NCI-H748 (cell line): ENCODE measurements at regions not wholly inside any gene's neighbourhood (a gene's known extent, or its start where the extent isn't known, plus 50 kb on each side); places are given as distances from the start of the nearest gene placed in this dataset.
"Not testable (repeated sequence)": the region's sequence is repeated elsewhere in the genome, so short reads cannot be mapped to it uniquely, and the experiment has no call there.

ENCODE experiments used
- DNase-seq: peaks from one replicate; lab custom pipeline; 2025; ENCODE audit not compliant: unreplicated experiment; lab: John Stamatoyannopoulos, UW

DNA sequence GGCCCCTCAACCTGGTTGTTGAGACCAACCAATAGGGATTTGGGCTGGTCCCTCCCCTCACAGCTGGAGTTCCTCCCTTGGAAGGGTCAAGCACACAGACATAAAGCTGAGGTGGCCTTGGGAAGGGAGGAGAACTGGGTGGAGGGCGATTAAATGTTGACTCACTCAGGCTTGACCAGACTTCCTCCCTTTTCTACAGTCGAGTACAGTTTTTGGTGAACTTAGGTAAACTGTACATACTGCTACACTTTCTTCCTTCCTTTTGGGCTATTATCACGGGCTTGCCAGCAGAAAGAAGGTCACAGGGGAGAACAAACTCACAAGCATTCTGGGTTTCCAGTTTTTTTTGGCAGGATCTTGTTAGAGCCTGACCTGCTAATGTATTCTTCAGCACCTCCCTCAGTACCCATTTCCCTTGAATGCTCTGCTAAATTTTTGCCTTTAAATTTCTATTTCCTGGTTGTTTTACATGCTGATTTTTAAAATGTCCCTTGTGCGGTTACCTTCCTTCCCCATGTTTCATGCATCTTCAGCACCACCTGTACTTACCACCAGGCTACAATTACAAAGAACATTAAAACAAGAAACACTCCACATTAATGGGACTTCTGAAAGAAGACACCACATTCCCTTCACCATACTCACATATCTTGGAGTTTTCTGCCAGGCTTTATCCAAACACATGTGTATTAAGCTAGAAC, 135.2 kb upstream of the RASGEF1B start:
- no peak for DNase-seq

DNA sequence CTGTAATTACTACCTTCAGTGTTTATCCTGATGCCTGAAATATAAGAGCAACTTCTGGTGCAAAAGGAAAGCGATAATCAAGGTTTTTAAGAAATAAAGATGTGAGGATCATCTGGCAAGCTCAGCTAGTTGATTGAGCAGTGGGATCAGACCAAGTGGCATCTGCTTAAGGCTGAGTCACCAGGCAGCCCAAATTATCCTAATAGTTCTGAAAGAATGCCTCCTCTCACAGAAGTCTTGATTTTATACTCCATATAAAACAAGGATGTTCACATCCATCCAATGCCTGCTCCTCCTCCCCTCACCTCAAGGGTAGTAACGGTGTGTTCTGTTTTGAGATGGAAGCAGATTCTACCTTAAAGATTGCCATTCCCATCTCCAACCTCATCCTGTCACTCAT, 134.5 kb upstream of the RASGEF1B start:
- no peak for DNase-seq

DNA sequence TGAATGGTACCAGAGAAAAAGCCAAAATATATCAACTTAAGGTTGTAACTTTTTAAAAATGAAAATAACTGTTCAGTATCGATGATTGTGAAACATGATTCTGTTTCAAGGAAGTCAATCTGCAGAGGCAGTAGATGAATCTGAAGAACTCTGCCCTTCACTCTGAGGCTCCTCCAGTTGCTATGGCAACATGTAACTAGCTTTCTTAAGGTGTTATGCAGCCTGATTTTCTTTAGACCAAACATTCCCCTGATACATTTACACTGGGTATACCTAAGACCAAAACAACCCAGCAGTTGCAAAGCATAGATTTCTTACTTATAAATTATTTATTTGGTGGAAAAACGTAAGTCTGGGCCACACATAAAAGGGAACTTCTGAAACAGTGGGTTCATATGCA, 133.6 kb upstream of the RASGEF1B start:
- DNase-seq: no peak

DNA sequence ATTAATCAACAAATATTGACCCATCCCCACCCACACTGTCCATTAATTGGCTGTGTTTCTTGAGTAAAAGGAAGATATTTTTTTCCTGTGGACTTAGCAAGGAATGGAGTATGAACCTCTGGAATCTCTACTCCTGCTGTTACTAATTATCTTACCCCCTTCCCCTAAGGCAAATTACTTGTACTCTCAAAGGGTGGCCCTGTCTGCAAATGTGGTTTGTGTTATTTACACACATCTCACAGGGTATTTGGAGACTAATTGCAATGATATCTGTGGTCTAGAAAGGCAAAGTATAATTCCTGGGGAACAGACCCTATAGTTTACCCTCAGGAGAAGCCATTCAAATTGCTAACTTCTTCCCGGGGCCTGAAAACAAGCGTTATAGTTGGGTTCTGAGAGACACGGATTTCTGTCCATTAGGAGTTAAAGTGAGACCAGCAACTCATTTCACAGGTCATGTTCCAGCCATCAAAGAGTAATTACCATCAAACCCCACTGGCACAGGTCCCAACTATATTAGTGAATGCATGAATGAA, 133.0 kb upstream of the RASGEF1B start:
- peak; percentile 42 for DNase-seq

DNA sequence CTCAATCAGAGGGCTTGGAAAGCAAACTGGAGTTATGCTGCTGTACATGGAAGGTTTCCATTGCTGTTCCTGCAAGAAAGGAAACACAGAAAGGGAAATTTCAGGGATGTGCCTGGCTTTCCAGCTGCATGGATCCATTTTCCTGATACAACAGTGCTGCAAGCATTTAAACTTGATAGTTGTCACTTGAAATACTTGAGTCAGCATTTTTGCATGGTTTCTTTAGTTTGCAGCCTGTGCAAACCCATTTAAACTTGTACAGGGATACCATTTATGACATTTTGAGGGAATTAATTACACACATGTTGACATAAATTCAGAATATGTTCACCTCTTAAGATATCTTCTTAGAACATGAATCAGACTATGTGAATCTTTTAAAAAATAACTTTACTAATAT, 131.1 kb upstream of the RASGEF1B start:
- no peak for DNase-seq

DNA sequence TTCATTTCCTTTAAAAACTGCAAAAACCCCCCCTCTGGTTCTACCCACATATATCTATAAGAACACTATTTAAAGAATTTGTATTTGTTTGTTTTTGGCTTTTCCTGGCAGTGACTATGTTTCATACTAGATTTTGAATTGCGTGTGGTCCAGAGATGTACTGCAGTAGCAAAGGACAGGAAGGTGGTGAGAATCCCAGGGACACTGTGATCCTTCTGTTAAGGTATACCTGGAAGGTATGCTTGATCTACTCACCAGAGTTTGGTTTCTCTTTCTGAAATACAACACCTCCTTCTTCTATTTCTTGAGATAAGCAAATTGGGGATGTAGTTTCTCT, 129.6 kb upstream of the RASGEF1B start:
- DNase-seq: no peak

DNA sequence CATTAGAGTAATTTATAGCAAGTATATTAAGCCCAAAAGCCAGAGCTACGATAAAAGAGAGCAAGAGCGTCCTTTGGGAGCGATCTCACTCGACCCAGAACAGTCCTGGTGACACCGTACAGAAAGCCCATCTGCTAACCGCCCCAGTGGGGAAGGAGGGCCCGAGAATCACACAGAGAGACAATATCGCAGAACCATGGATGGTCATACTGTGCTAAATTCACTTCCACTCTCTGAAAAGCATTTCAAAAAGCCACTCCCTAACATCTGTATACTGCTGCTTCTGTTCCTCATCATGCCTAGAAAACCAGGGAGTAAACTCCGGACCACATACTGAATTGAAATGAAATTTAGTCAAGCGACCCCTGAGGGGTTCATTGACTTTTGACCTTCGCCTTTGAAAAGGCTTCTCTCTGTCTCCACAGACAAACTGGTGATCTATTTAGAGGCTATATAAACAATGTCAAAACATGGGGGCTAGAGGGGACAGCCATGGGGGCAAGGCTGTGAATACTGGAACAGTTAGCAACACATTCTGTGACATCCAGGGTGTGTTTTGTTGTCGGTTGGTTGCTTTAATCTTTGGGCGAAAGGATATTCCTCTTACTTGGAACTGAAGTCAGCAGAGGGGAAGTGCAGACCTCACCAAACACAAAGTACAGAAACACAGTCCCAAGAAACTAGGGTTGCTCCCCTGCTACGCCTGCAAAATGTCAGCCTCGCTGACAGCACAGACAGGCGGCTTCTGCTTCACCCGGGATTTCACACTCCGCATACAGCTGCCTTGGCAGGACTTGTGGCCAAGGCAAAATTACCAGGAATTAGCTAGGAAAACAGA, 129.0 kb upstream of the RASGEF1B start:
- DNase-seq: no peak

DNA sequence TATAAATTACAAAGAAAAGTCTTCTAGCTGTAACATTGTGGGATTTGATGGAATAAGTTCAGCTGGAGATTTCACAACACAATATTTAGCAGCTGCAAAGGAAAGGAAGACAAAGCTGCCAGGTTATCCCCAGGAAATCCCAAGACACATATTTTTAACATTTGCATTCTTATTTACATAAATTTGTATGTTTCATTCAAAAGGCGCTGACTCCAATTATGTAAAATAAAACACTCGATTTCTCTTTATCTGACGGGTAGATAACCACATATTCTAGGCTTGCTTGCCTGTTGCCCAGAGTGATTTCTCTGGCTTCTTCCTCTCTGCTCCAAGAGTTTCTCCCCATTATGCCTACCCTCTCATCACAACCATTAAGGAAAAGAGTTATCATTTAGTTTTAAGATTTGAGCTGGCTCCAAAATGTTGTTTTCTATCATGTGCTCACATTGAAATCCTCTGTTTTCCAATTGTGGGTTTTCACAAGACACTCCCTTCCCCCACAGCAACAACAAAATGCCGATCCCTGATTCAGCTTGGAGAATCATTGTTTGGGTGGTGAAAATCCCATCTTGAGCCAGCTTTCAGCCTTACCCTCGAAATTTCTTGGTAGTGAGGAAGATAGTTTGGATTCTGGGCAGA, 128.2 kb upstream of the RASGEF1B start:
- DNase-seq: no peak

DNA sequence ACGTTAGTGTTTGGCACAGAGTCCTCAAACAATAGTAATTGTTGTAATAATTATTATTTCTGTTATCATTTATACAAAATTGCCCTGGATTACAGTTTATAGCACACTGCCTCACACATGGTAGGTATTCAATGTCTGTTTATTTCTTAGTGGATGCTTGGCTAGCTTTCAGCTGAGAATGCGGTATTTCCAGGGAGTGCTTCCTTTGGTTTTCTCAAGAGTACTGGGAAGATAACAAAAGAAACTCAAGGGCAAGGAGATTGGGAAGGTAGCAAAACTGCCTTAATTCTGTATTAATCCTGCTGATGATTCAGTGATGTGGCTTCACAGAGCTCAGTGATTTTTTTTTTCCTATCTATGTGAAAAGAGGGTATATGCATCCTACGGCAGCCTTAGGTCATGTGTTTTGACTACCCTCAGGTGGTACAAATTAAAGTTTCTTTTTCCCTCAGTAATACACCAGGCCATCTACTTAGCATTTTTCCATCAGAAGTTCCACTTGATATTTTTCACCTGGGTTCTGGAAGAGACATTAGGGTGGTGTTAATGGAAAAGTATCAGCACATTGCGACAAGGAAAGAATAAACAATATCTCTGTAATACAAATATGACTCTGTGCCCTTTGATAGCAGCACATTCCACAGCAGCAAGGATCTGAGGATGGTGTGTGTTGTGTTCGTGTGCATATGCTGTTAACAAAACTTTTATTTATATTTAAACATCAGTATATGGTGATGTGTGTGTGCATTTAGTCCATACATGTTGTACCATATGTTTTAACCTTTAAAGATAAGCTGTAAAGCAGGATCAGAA, 124.3 kb upstream of the RASGEF1B start:
- DNase-seq: no peak

DNA sequence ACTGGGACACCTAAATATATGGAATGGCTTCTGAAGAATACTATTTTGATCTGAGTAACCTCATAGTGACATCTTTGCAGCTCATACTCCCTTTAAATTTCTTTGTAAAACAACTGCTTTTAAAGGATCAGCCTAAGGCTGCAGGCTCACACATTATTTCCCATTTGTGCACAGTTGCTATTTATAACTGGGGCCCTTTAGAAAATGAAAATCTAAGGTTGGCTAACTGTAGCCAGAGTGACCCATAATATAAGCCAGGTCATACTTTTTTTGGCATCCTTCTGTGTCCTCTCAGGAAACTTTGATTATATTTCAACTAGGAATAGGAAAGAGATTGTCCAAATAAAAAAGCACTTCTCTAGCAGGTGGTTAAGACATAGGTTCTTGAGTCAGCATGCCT, 123.6 kb upstream of the RASGEF1B start:
- no peak for DNase-seq

DNA sequence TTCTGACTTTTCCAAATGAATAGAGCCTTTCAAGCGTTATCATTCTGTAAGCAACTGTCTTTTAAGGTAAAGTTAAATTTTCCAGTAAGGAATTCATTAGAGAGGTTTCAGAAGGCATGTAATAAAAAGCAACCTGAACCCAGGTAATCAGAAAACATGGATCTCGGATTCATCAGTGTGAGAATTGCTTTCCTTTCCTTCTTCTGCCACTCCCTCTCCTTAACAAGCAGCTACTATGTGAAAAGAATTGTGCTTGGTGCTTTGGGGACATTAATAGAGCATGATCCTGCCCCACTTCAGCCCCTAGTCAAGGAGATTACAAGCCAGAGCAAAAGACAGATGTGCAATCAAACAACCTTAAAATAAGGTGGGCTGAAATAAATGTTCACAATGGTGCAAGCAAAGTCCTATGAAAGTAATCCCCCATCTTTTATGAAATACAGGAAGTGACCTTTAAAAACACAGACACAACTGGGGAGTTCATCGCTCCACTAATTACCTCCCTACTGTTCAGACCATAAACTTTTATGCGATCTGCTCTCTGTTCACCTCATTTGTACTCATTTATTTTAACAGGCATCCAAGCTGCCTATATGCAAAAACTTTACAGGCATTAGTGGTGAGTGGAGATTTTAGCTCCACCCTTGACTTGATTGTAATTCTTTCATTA, 122.9 kb upstream of the RASGEF1B start:
- peak; percentile 21 for DNase-seq

DNA sequence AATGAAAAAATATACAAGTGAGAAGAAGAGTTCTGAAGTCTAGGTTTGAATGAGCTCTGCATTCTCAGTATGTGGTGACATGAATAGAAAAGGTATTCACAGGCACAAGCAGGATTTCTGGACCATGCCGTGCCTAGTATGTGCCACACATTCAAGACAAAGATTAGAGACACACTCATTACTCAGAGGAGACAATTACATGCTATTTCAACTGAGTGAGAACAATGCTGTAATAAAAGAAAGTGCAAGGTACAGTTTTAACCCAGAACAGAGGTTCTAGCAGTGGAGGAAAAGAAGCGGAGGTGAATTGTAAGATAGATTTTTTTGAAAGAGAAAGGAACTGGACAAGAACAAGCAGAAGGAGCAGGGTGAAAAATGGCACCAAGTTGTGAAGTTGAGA, 121.0 kb upstream of the RASGEF1B start:
- DNase-seq: no peak

DNA sequence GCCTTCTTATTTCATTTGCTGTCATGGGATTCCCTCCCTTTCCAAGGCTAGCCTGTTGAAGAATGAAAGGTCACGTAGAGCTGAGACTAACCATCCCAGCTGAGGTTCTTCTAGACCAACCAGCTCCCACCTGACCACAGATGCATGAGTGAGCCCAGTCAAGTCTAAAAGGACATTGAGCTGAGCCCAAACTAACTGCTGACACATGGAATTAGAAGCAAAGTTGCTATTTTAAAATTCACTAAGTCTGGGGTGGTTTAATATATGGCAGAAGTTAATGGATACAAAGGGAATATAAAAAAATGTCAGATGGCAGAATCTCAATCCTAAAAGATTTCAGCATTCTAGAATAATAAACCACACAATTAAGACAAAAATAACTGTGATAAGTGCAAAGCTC, 118.9 kb upstream of the RASGEF1B start:
- DNase-seq: no peak

DNA sequence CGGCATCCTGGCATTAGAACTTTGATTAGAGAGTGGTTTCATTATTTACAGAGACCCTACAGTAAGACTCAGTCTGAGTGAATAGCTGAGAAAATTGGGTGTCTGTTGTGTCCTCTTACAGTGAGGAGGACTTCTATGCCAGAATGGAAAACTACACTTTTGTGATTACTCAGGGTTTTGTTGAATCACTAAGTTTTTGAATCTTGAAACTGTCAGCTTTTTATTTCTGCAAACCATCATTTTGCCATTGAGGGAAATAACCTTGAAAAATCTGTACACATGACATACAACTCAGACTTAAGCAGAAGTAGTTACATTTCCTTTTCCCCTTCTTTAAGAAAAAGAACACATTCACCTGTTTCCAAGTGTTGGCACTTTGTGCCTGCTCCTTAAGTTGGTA, 117.6 kb upstream of the RASGEF1B start:
- no peak for DNase-seq

DNA sequence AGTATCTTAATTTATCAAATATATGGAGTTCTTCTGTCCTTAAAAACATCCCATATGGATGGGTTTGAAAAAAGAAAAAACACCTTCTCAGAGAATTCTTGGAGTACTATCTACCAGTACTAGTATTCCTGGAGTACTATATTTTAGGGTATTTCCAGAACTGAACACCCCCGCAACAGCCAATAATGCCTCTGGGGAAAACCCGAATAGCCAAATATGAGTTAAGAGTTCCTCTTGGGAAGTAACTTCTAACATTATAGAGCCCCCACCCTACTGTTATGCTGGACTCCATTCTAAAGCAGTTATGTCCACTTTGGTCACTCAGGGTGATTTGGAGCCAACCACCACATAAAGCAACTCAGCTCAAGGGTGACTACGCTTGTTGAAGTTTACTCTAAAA, 115.0 kb upstream of the RASGEF1B start:
- DNase-seq: no peak

DNA sequence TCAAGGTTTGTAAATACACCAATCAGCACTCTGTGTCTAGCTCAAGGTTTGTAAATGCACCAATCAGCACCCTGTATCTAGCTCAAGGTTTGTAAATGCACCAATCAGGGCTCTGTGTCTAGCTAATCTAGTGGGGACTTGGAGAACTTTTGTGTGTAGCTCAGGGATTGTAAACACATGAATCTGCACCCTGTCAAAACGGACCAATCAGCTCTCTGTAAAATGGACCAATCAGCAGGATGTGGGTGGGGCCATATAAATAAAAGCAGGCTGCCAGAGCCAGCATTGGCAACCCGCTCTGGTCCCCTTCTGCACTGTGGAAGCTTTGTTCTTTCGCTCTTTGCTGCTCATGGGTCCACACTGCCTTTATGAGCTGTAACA, 109.3 kb upstream of the RASGEF1B start:
- DNase-seq: not testable (repeated sequence)

DNA sequence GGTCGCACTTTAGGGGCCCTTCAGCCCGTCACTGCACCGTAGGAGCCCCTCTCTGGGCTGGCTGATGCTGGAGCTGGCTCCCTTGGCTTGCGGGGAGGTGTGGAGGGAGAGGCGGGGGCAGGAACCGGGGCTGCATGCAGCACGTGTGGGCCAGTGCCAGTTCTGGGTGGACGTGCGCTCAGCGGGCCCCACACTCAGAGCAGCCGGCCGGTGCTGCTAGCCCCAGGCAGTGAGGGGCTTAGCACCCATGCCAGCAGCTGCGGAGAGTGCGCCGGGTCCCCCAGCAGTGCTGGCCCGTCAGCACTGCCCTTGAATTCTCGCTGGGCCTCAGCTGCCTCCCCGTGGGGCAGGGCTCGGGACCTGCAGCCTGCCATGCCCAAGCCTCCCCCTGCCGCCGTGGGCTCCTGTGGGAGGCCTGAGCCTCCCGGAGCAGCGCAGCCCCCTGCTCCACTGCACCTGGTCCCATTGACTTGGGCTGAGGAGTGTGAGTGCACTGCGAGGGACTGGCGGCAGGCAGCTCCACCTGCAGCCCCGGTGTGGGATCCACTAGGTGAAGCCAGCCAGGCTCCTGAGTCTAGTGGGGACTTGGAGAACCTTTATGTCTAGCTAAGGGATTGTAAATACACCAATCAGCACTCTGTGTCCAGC, 108.8 kb upstream of the RASGEF1B start:
- no peak for DNase-seq

DNA sequence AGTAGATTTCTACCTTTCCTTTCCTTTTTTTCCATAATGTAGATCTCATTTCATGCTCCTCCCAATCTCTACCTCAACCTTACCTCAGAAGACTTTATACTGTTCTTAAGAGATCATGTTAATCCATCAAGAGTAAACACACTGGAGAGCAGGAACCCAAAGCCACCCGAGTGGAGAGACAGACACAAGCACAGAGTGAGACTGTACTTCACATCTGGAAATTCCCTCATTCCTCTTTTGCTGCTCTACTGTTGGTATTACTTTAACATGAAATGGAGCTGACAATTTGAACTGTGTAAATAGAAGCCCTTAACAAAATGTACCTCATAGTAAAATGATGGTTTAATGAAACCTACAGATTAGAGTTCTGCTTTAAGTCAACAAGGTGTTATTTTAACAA, 105.7 kb upstream of the RASGEF1B start:
- no peak for DNase-seq

DNA sequence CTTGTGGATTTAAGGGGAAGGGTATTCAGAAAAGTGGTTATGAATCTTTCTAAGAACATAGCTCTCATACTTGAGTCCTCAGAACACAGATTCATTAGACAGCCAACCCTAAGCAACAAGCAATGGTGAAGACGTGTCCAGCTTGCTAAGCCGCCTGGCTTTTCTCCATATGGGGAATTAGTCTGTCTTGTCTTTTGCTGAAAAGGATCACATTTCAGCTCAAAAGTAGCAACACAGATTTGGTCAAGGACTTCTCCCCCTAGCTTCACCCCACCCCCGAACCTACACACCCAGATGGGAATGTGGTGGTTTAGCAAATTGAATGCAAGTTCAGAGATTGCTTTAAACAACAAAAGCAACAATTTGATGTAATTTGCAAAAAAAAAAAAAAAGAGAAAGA, 103.3 kb upstream of the RASGEF1B start:
- no peak for DNase-seq

DNA sequence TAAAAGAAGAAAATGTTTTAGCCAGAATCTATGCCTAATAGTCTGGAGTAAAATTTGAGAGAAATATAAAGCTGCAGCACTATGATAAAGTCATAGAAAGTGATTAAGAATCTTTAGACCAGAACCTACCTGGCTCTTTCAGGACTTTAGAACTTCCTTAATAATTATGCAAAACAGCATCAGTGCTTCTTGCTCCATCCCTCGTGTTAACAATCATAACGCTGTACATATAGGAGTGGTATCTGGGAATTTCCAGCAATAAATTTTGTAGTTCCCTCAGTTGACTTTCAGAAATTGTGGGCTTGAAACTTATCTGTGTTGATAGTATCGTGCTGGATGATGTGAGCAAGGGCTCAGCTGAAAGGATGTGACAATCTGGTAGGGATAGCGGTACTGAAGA, 102.1 kb upstream of the RASGEF1B start:
- no peak for DNase-seq
